Activated B cell treated with CpG ODN at 0.5 μM for 24 hours (primary cell): ENCODE measurements at regions not wholly inside any gene's neighbourhood (a gene's known extent, or its start where the extent isn't known, plus 50 kb on each side); places are given as distances from the start of the nearest gene placed in this dataset.

Experiments used
- ATAC-seq: fragments of 200-7000 bp; cut with Tn5 transposase; one replicate; pipeline ENCODE4 v1.10.0; 2021; ENCODE audit warnings: low read depth, mild to moderate bottlenecking, moderate library complexity
- CTCF ChIA-PET: fragments of 350-600 bp; sonication (Branson Sonifier 250); formaldehyde crosslinking; loops from one replicate; lab custom pipeline; 2021; ENCODE audit warnings: antibody characterized with exemption; lab: Charles Lee
- POLR2A ChIA-PET: fragments of 350-600 bp; sonication (Branson Sonifier 250); formaldehyde crosslinking; loops from one replicate; lab custom pipeline; 2021; ENCODE audit warnings: antibody characterized with exemption; lab: Charles Lee
- DNase-seq: peaks from one replicate; pipeline ENCODE4 v3.0.0; 2022
- H3K27ac Mint-ChIP-seq: one replicate; pipeline ENCODE4 v1.8.0; 2020; ENCODE audit warnings: mixed read lengths
- H3K27me3 Mint-ChIP-seq: one replicate; pipeline ENCODE4 v1.8.0; 2021; ENCODE audit warnings: mixed read lengths
- H3K36me3 Mint-ChIP-seq: one replicate; pipeline ENCODE4 v1.8.0; 2021; ENCODE audit warnings: low read depth, mixed read lengths
- H3K4me1 Mint-ChIP-seq: one replicate; pipeline ENCODE4 v1.8.0; 2021; ENCODE audit warnings: mixed read lengths
- H3K4me3 Mint-ChIP-seq: one replicate; pipeline ENCODE4 v1.8.0; 2020; ENCODE audit warnings: mild to moderate bottlenecking, mixed read lengths
- H3K9me3 Mint-ChIP-seq: one replicate; pipeline ENCODE4 v1.8.0; 2020; ENCODE audit warnings: mixed read lengths
- CTCF ChIP-seq: fragments of 200-600 bp; IDR thresholded peaks from one replicate; pipeline ENCODE4 v1.8.0; 2022; ENCODE audit warnings: antibody characterized with exemption, mild to moderate bottlenecking
- intact Hi-C: fragments of 100-400 bp; cut with micrococcal nuclease; formaldehyde crosslinking; loops from one replicate; pipeline ENCODE4 v1.15.1; 2024

DNA sequence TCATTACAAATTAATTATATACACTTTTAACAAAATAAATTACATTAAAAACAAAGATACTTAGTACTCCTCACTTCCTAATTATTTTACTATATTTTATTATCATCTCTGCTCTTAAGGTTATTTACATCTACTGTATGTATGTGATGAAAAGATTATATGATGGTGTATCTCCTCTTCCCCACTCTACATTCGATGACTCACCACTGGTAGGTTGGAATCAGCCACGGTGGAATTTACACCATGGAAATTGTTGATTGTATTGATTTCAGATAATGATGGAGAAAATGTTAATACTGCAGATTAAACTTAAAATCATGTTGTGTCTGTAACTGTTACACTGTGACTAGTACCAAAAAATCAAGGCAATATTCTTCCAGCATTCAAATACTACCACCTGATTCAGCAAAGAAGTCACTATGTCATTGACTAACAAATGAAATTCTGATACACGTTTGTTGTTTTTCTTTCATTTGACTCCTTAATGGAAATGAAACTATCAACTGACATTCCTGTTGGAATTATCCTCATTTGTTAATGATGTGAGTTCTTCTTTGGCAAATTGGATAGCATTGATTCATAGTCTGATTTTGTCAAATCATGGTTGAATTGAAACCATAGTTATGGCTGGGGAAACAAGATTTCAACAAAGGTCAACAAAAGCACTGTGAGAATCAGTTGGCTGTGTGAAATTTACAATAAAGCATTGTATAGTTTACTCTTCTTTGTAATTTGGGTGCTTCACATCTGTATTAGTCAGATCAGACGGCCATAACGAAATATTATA, 69.0 kb upstream of the NLK start:
- no peak overlapping the region for H3K27ac Mint-ChIP-seq
- TF ChIP-seq CTCF: no peak
- ChIA-PET CTCF (no interaction called here), POLR2A (no interaction called here)
- peaks cover 2% of the 10 kb centered on the region for H3K4me1 Mint-ChIP-seq
- no peak for DNase-seq
- no peak for ATAC-seq
- no peak overlapping the region for H3K4me3 Mint-ChIP-seq
- H3K9me3 Mint-ChIP-seq: peaks cover 4% of the 10 kb centered on the region
- intact Hi-C loops: no loop called here
- H3K27me3 Mint-ChIP-seq: peaks cover 6% of the 10 kb centered on the region
- H3K36me3 Mint-ChIP-seq: no peaks in the 10 kb centered on the region

GRCh38 chr17:27974045-27974436, 68.4 kb upstream of the NLK start:
- intact Hi-C loops: no loop called here
- Mint-ChIP-seq H3K27me3 (peaks cover 6% of the 10 kb centered on the region), H3K4me1 (peaks cover 2% of the 10 kb centered on the region), H3K27ac (no peak overlapping the region), H3K9me3 (peaks cover 4% of the 10 kb centered on the region), H3K4me3 (no peak overlapping the region), H3K36me3 (no peaks in the 10 kb centered on the region)
- no peak for ATAC-seq
- CTCF ChIA-PET: no interaction called here
- no peak for DNase-seq
- POLR2A ChIA-PET: no interaction called here
- no peak for TF ChIP-seq CTCF

DNA sequence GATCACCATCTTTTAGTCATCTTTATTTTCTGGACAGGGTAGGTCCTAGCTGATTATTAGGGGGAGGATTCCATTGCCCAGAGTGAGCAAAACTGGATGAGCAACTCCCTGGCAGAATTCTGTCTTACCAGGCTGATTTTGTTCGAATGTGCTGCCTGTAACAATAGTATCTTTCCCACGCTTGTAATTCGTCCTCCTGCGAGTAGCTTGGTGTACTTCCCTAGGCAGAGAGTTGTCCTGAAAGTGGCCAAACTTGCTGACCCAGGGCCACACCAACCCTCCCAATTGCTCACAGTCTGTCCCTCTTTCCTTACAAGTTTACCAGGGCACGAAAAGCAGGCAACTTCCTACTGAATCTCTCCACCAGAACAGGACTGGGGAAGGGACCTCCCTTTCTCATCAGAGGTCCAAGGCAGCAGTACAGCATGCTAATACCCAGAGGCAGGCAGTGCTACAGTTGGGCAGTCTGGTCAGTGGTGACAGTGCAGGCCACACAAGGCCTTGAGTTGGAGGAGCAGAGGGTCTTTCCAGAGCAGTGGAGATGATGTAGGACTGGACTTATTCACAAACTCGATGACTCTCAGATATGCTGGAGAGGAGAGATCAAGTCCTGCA, 67.8 kb upstream of the NLK start:
- Mint-ChIP-seq H3K27me3 (peaks cover 6% of the 10 kb centered on the region), H3K9me3 (peaks cover 4% of the 10 kb centered on the region), H3K4me1 (peaks cover 2% of the 10 kb centered on the region), H3K4me3 (no peak overlapping the region), H3K36me3 (no peaks in the 10 kb centered on the region), H3K27ac (no peak overlapping the region)
- intact Hi-C loops: no loop called here
- DNase-seq: no peak
- POLR2A ChIA-PET: no interaction called here
- no peak for ATAC-seq
- CTCF ChIA-PET: no interaction called here
- TF ChIP-seq CTCF: no peak

GRCh38 chr17:27975146-27976011, 67.1 kb upstream of the NLK start:
- ATAC-seq (no peak), DNase-seq (no peak)
- Mint-ChIP-seq H3K36me3 (no peaks in the 10 kb centered on the region), H3K4me1 (peaks cover 2% of the 10 kb centered on the region), H3K27ac (no peak overlapping the region), H3K27me3 (peaks cover 4% of the 10 kb centered on the region), H3K4me3 (no peak overlapping the region), H3K9me3 (peaks cover 4% of the 10 kb centered on the region)
- TF ChIP-seq CTCF: no peak
- intact Hi-C loops: no loop called here
- POLR2A ChIA-PET: no interaction called here
- CTCF ChIA-PET: no interaction called here

DNA sequence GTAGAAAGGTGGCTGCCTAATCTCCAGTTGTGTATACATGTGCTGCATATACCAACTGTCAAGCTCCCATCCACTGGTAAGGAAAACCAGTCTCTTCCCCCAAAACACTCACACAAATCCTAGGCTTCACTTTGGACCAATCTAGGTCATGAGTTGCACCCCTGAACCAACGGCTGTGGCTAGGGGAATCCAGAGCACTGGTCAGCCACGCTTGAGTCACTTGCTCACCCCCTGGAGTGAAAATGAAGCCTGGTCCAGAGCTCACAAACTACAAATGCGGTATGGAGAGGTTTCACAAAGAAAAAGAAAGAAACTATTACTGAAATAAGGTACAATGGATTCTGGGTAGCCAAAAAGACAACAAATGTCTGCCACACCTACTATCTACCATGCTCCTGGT, 66.1 kb upstream of the NLK start:
- peaks cover 4% of the 10 kb centered on the region for H3K27me3 Mint-ChIP-seq
- H3K27ac Mint-ChIP-seq: no peak overlapping the region
- DNase-seq: no peak
- no peak for ATAC-seq
- ChIA-PET CTCF (no interaction called here), POLR2A (no interaction called here)
- peaks cover 4% of the 10 kb centered on the region for H3K9me3 Mint-ChIP-seq
- intact Hi-C loops: no loop called here
- peaks cover 9% of the 10 kb centered on the region for H3K4me1 Mint-ChIP-seq
- no peaks in the 10 kb centered on the region for H3K36me3 Mint-ChIP-seq
- no peak overlapping the region for H3K4me3 Mint-ChIP-seq
- TF ChIP-seq CTCF: no peak
